HG03342 (cell line): ENCODE measurements at regions not wholly inside any gene's neighbourhood (a gene's known extent, or its start where the extent isn't known, plus 50 kb on each side); places are given as distances from the start of the nearest gene placed in this dataset.
"Not testable (repeated sequence)": the region's sequence is repeated elsewhere in the genome, so short reads cannot be mapped to it uniquely, and the experiment has no call there.

Experiments used
- ATAC-seq: cut with Tn5 transposase; IDR thresholded peaks from one replicate; pipeline ENCODE4 v1.9.1; 2021; ENCODE audit warnings: mild to moderate bottlenecking, moderate library complexity; ENCODE audit not compliant: unreplicated experiment

DNA sequence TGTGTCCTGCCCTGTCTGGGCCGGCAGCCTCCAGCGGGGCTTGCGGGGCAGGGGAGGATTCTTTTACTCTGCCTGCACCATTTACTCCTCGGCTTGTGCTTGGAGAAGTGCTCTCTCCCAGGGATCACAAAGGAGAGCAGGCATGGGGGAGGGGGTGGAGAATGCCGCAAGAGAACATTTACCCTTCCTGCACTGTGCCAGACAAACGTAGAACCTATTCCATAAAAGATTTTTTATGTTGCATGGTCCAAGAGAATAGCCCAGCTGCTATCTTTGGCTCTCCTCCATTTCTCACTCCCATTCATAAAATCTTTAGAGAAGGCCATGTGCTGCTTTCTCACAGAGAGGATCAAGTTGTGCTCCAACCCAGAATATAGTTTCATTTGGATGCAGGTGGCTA lies 159.4 kb downstream of the SPTSSA start:
- no peak for ATAC-seq

DNA sequence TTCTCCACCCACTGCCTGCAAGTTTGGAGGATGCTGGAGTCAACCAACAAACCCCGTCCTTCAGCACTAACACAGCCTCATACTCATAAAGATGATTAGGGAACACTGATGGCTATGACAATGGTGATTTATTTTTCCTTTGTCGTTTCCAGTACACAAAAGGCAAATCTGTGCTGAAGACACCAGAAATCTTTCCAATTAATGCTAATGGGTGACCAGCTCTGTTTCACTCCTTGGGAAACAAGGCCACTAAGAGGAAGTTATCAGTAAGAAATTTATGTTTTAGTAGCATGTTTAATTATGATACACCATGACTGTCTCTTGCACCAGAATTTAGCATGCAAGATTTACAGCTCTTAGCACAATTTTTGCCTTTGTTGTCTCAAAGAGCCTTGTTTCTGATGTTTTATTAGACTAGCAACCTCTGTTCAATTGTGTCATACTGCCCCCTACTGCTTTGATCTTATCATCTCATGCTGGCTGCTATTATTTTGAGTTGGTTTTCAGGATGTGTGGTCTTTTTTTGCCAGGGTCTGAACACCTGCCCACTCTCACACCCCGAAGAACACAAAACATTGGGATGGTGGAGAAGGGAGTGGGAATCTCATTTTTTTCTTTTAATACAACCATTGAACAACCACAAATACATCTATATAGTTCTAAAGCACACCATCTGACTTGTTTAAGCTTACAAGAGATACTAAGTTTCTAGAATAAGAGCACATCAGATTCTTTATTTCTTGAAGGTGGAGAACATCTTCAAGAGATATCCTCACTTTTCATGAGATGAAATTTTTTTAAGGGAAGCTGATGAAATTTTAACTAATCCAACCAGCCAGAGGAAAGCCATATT lies 160.9 kb downstream of the SPTSSA start:
- no peak for ATAC-seq

DNA sequence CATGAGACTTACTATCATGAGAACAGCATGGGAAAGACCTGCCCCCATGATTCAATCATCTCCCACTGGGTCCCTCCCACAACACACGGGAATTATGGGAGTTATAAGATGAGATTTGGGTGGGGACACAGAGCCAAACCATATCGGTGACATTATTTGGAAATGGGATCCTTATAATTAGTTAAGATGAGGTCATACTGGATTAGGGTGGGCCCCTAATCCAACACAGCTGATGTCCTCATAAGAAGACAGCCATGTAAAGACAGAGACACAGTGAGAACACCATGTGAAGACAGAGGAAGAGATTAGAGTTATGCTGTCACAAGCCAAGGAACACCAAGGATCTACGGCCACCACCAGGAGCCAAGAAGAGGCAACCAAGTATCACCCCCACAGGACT lies 161.7 kb downstream of the SPTSSA start:
- ATAC-seq = no peak

DNA sequence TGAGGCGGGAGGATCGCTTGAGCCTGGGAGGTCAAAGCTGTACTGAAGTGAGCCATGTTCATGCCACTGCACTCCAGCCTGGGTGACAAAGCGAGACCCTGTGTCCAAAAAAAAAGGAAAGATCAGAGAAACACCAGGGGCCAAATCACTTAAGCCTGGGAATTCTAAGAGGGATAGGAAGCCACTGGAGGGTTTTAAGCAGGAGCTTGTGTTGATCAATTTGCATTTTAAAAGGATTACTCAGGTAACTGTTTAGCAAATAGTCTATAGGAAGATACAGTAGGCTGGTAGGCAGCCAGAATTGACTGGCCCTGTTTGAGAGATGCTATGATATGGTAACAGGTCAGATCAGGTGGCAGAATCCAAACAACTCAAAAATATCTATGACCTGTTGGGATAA lies 162.7 kb downstream of the SPTSSA start:
- no peak for ATAC-seq

DNA sequence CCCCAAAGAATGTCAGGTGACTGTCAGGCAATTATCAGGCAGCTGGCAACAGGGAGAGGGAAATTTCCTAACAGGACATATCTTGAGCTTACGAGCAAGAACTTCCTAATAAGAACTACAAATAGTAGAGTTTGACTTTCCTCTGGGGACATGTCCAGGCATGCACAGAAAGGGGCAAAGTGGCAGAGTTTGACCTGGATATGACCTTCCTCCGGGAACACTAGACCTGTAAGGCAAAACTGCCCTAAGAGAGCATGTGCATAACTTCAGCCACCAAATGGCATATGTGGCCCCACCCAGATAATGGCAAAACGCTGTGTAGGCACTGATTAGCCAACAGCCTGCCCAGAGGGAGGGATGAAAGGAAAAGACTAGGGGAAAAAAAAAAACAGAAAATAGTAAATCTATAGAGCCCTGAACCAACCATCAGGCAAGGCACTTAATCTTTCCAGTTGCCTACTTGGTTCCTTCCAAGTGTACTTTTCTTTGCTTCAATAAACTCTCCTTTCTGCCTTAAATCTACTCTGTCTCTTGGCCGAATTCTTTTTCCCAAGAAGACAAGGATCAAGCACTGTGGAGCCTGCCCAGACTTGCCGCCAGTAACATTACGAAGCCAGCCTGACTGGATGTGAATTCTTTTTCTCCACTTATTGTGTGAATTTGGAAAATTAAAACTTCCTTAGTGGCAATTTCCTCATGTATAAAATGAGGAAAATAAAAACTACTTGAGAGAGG lies 164.1 kb downstream of the SPTSSA start:
- no peak for ATAC-seq

DNA sequence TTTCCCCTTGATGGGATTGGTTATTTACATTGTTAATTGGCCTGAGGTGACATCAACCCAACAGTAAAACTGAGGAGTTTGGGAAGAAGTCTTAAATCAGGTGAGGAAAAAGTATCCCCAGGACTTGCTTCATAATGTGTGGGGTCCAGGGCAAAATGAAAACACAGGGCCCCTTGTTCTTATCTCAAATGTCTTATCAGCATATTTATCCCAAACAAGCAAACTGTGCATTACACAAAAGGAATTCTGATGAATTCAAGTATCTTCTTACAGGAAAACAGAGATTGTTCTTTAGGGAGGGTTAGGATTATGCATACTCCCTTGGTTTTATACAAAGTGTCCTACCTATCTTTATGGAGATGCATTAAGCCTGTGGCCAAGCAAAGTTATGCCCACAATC lies 178.4 kb downstream of the SPTSSA start:
- no peak for ATAC-seq

DNA sequence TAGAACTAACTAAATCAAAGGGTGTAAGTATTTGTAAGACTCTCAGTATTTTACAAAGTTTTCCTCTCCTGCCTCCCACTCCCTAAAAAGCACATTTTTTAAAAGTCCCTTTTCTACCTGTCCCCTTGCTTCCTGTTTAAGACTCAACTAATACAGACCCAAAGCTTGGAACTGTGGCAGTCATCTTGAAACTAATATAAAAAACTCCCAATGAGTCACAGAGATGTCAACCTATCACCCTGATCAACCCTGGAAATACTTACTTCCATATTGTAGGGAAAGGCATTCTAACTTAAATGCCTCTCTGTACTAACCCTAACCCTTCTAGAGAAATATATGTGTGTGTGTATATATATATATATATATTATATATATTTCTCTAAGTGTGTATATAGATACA lies 184.8 kb downstream of the SPTSSA start:
- no peak for ATAC-seq

DNA sequence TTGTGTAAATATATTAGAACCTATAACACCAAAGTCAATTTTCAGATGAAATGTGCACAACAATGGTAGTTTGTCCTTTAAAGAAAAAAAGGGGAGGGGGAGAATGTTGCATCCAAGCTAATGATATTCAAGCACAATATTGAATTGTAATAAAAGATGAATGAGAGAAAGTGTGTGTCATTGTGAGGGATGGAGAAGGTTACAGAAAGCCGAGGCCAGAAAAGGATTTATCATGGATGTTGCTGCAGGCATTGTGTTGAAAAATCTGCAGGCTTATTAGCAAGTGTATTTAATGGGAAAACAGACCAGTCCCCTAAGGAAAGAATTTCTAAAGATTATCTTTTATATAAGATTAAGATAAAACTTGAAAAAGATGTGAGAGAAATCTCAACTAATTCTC lies 186.5 kb downstream of the SPTSSA start:
- ATAC-seq = no peak

DNA sequence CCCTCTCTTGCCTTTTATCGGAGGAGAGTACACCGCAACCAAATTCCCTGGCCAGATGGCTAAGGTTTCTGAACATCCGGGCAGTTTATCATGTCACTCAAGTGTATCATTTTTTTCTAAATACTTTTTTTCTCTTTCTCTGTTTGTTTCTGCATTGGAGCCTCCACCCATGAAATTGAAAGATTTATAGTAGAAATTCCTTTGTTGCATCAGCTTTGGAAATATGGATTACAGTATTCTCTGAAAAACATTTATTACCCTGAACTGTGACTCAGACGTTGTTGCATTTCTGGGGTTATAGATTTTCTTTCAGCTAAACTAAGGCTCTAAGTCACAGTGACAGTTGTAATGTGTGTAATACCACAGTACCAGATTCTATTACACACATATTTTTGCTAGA lies 187.0 kb downstream of the SPTSSA start:
- no peak for ATAC-seq

DNA sequence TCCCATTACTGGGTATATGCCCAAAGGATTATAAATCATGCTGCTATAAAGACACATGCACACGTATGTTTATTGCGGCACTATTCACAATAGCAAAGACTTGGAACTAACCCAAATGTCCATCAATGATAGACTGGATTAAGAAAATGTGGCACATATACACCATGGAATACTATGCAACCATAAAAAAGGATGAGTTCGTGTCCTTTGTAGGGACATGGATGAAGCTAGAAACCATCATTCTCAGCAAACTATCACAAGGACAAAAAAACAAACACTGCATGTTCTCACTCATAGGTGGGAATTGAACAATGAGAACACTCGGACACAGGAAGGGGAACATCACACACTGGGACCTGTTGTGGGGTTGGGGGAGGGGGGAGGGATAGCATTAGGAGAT lies 188.3 kb downstream of the SPTSSA start:
- ATAC-seq = not testable (repeated sequence)

DNA sequence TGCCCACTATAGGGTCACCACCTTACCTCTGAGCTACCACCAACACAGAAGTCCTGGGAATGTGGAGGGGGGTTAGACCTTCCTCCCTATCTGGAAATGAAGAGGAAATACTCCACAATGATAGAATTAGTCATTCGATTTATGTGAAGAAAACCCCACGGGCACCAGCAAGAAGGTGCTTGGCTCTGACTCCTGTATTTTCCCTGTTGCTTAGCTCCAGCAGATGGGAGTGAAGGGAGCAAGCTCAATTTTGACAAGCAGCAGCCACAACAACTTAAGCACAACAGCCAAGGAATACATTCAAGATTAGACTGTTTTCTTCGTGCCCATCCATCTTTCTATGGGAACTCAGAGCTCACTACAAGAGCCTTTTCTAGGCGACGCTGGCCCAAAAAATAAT lies 191.7 kb downstream of the SPTSSA start:
- ATAC-seq = no peak

DNA sequence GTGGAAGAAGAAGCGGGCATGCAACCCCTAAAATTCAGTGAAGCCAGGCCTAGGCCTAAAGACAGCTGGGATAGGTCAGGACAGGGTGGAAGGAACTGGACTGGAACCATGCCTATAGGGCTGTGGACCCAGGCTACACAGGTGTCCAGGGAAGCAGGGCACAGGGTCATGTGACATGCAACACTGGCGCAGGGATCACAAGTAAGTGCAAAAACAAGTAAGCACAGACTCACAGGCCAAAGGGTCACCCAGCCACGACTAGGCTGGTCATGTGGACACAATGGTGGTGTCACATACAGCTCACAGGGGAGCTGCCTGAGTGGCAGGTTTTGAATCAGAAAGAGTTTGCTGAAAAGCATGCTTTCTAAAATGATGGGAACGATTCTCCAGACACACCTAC lies 195.7 kb downstream of the SPTSSA start:
- no peak for ATAC-seq

DNA sequence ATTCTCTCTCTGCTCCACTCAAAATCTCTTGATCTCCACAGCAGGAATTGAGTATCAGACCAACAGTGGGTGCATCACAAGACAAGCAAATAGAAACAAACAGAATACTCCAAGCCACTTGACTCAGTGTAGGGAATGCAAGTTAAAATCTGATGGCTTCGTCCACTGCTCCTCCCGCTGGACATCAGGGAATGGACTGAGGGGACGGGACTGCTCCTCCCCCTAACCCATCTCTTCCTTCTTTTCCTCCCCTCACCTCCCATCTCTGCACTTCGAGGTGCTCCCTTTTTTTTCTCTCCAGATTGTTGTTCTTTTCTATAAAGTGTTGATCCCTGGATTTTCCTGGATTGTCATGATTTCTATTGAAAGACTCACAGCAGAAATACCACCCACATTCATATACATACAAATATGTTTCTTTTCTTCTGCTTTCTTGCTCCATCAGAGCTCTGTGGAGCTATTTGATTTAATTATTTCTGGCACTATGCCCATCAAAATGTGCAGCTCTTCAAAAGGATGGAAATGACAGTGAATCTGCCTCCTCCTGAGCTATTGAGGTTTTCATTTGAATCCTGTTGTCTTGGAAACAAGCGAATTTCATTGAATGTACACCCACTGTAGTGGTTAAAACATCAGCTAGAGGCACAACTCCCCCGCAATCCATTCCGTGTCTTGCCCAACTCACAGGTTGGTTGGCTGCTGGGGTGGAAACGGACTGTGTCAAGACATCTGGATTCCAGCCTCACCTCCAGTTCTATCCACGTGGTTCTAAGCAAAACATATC lies 199.7 kb downstream of the SPTSSA start:
- no peak for ATAC-seq

DNA sequence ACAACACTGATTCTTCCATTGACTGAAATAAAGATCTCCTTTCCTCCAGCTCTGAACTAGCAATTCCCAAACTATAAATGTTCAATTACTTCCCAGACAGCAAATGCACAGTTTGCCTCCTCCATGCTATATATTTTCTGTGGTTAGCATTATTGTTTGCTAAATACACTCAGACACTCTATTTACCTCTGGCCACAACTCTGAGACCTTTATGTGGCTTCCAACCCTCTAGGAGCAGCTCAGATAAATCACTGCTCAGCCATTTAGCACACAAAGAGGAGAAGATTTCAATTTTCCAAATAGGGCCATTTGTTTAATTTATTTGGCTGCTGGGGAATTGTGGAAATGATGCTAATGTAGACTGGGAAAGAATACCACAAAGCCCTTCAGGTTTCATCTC lies 202.0 kb downstream of the SPTSSA start:
- no peak for ATAC-seq

DNA sequence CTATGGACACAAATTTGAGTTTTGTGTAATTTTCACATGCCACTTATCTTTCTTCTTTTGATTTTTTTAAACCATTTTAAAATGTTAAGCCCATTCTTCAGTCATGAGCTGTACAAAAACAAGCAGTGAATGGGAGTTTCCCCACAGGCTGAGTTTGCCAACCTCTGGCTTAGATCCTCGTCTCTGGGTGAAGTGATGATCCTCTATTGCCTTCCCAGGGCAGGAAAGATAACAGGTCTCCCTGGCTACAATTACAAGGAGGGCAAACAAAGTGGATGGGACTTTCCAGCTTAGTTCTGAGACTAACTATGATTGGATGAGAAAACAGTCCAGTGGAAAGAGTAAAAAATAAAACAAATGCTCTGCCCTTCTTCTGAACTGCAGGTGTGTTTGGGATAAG lies 203.7 kb downstream of the SPTSSA start:
- ATAC-seq = no peak

DNA sequence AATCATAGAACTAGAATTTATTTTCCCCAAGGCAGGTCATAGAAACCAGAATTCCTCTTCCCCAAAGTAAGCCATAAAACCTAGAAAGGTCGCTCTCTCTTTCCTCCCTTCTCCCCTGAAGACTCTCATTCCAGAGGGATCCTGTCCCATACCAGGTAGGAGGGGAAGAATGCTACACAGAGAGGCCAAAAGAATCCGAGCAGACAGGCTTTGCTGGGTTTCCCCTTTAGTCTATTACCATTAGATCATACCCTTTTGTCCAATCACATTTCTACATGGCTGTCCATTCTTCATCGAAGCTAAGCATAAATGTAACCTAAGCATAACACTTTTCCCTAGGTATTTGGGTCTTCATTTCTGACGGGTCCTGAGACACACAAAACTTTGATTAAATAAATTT lies 204.5 kb downstream of the SPTSSA start:
- ATAC-seq = no peak

DNA sequence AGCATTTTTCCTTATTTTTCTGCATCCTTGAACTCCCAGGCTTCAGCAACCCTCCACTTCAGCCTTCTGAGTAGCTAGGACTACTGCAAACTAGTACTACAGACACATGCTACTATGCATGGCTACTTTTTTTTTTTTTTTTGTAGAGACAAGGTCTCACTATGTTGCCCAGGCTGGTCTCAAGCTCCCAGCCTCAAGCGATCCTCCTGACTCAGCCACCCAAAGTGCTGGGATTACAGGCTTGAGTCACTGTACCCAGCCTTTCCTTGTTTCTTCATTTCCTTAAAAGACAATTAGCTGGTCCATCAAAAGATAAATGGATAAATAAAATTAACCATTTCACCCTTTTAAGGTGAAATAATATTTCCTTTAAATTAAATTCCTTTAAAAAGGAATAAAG lies 205.8 kb downstream of the SPTSSA start:
- ATAC-seq = no peak

DNA sequence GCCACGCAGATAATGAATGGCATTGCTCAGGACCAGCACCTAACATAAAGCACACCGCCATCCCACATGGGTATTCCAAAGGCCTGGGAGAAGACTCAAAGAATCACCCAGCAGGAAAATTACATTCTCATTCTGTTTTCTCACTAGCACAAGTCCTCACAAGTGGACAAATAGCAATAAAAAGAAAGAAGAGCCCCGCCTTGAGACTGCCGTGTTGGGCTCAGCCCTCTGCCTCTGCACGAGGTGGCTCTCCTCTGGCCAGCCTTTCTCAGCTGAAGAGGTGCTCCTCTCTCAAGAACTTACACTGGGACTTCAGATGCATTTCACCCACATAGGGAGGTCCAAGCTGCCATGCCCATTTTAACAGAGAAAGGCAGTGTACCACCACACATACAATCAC lies 207.5 kb downstream of the SPTSSA start:
- no peak for ATAC-seq

DNA sequence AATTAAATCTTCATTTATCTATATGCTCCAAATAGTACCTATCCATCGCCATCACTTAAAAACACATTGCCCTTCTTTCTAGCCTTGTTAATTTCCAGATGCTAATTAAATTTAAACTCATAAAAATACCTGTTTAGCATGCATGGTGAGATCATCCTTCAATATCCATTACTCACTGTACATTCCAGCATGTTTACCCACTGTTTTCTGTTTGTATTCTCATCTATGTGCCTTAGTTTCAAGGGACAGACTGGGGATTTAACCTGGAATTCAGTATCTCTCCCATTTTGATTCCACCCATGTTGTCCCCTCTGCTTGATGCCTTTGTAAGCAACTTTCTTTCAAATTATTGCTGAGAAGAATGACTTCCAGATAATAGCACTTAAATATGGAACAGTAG lies 208.0 kb downstream of the SPTSSA start:
- ATAC-seq = no peak

DNA sequence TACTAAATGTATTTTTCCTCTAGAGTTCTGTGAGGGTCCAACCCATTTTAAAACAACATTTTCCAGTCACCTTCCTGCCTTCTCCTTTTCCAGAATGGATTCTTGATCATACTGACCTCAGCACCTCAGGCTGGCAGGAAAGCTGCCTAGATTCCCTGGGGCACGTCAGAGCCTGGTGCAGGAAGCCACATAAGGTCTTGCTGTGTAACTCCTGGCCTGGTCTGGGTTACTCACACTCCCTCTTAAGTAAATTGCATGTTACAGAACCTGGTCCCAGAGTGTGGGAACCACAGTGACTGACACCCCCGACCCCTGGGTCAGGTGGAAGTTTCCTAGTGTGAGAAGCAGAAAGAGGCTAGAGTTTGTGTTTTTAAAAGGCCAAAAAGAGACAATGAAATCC lies 209.8 kb downstream of the SPTSSA start:
- ATAC-seq = no peak

DNA sequence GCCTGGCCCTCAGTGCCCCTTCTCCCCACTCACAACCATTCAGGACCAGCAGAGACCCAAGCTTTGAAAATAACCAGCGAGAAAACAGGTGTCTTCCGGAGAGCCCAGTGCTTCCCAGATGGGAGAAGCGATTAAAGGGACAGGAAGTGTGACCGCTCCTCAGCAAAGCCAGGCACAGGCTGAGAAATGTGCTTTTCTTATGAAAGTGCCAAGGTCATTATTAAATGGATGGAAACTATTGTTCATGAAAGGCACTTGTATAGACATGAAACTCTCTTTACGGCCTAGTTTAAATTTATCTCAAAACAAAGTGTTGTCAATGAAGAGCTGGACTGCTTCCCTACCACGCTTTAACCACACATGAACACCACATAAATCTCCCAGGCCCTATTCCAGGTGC lies 210.4 kb downstream of the SPTSSA start:
- ATAC-seq = no peak

DNA sequence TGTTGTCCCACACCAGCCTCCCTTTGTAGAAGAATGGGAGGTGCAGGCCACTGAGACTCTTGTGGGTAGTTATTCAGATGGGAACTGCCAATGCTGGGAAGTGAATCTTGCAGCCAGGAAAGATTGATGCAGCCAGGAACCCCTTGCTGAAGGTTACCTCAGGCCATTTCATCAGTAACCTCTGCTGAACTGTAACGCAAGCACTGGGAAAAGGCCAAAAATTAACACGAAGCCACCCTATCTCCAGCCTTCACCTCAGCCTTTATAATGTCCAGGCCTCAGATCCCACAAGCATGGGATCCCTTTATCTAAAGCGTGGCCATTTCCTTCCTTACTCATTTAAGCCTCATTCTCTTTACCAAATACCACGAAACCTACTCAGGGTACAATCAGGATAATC lies 211.1 kb downstream of the SPTSSA start:
- no peak for ATAC-seq
